ENCODE measurements at regions not wholly inside any gene's neighbourhood (a gene's known extent, or its start where the extent isn't known, plus 50 kb on each side); places are given as distances from the start of the nearest gene placed in this dataset.

DNA sequence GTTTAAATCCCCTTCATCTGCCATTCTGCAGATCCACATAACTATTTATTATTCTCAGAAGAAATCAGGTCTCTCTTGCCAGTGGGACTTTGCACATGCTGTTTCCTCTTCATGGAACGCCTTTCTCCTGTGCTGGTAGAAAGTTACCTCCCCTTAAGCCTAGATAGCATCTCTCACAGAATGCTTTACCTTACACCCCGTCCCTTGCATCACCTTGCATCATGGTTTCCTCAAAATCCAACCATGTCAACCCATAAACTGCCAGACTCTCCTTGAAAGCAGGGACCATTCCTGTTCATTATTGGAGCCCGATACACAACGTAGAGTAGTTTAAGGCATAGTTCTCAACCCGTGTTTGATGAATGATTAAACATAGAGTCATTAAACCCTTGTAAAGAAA is 396.2 kb upstream of the F9 start:
- TF ChIP-seq NFIC (IDR thresholded peaks at IDR 0.05; ENCODE audit: low read length) (no peak), MTF1 (CRISPR knock-in tag; IDR thresholded peaks at IDR 0.05) (no peak), TAF1 (CRISPR knock-in tag; IDR thresholded peaks at IDR 0.05) (no peak), TBP (CRISPR knock-in tag; IDR thresholded peaks at IDR 0.05) (no peak), KDM1A (CRISPR knock-in tag; IDR thresholded peaks at IDR 0.05) (no peak), GABPA (IDR thresholded peaks at IDR 0.05; ENCODE audit: low read depth, low read length) (no peak), GABPA (CRISPR knock-in tag; IDR thresholded peaks at IDR 0.05; ENCODE audit: low read depth) (no peak), HCFC1 (IDR thresholded peaks at IDR 0.05; ENCODE audit: low read depth, low read length) (no peak), NR2F6 (IDR thresholded peaks at IDR 0.05) (no peak), NR2F6 (CRISPR knock-in tag; IDR thresholded peaks at IDR 0.05) (no peak)
- TF ChIP-seq, protein P1, sequence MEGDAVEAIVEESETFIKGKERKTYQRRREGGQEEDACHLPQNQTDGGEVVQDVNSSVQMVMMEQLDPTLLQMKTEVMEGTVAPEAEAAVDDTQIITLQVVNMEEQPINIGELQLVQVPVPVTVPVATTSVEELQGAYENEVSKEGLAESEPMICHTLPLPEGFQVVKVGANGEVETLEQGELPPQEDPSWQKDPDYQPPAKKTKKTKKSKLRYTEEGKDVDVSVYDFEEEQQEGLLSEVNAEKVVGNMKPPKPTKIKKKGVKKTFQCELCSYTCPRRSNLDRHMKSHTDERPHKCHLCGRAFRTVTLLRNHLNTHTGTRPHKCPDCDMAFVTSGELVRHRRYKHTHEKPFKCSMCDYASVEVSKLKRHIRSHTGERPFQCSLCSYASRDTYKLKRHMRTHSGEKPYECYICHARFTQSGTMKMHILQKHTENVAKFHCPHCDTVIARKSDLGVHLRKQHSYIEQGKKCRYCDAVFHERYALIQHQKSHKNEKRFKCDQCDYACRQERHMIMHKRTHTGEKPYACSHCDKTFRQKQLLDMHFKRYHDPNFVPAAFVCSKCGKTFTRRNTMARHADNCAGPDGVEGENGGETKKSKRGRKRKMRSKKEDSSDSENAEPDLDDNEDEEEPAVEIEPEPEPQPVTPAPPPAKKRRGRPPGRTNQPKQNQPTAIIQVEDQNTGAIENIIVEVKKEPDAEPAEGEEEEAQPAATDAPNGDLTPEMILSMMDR (CRISPR knock-in tag; IDR thresholded peaks at IDR 0.05) = no peak
- TF ChIP-seq, protein P2, sequence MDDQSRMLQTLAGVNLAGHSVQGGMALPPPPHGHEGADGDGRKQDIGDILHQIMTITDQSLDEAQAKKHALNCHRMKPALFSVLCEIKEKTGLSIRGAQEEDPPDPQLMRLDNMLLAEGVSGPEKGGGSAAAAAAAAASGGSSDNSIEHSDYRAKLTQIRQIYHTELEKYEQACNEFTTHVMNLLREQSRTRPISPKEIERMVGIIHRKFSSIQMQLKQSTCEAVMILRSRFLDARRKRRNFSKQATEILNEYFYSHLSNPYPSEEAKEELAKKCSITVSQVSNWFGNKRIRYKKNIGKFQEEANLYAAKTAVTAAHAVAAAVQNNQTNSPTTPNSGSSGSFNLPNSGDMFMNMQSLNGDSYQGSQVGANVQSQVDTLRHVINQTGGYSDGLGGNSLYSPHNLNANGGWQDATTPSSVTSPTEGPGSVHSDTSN (CRISPR knock-in tag; IDR thresholded peaks at IDR 0.05; ENCODE audit: borderline replicate concordance) = no peak
- TF ChIP-seq, protein P3, sequence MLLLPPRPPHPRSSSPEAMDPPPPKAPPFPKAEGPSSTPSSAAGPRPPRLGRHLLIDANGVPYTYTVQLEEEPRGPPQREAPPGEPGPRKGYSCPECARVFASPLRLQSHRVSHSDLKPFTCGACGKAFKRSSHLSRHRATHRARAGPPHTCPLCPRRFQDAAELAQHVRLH (CRISPR knock-in tag; IDR thresholded peaks at IDR 0.05; ENCODE audit: borderline replicate concordance, low read depth) = no peak
- TF ChIP-seq, protein P4, sequence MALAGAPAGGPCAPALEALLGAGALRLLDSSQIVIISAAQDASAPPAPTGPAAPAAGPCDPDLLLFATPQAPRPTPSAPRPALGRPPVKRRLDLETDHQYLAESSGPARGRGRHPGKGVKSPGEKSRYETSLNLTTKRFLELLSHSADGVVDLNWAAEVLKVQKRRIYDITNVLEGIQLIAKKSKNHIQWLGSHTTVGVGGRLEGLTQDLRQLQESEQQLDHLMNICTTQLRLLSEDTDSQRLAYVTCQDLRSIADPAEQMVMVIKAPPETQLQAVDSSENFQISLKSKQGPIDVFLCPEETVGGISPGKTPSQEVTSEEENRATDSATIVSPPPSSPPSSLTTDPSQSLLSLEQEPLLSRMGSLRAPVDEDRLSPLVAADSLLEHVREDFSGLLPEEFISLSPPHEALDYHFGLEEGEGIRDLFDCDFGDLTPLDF (CRISPR knock-in tag; IDR thresholded peaks at IDR 0.05) = no peak

Measured in HepG2 (cell line).